ENCODE measurements at regions not wholly inside any gene's neighbourhood (a gene's known extent, or its start where the extent isn't known, plus 50 kb on each side); places are given as distances from the start of the nearest gene placed in this dataset.
"Not testable (repeated sequence)": the region's sequence is repeated elsewhere in the genome, so short reads cannot be mapped to it uniquely, and the experiment has no call there.

DNA sequence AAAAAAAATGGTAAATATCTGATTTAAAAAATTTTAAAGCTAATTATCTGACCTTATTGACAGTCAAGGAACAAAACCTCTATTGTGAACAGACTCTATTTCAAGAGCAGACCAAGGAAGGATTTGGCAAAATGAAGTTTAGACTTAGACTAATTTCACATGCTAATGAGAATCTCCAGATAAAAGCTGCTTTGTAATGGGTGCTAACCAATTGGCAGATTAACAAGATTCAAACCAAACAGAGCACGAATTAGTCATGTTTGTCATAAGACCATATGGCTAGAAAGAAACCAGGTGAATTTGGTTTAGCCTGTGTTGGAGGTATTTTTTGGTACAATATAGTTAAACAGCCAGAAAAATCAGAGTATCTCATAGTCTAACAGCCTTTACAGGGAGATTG, 429.1 kb upstream of the NFE2L3 start:
- Mint-ChIP-seq H3K4me3 (no peak overlapping the region), H3K36me3 (ENCODE audit: low read depth) (no peaks in the 10 kb centered on the region), H3K9me3 (no peaks in the 10 kb centered on the region), H3K27me3 (peaks cover 8% of the 10 kb centered on the region), H3K4me1 (no peaks in the 10 kb centered on the region), H3K27ac (no peak overlapping the region)
- intact Hi-C loops (cut with micrococcal nuclease): no loop called here
- DNase-seq: no peak

DNA sequence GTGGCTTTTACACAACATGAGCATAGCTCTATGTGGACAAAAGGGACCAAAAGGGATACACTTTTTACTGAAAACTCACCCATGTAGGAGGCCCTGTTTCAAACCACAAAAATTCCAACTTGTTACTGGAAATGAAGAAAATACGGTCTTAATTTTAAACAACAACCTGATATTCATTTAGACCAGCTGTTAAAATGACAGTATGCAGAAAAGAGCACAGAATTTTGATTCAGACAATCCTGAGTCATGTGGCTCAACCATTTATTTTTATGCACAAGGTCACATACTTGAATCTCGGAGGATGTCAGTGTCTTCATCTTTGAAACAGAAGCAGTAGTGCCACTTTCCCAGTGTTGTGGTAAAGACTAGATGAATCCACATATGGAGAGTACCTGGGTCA, 426.5 kb upstream of the NFE2L3 start:
- no peaks in the 10 kb centered on the region for H3K36me3 Mint-ChIP-seq (ENCODE audit: low read depth)
- no peak overlapping the region for H3K27ac Mint-ChIP-seq
- intact Hi-C loops (cut with micrococcal nuclease): no loop called here
- no peak overlapping the region for H3K4me3 Mint-ChIP-seq
- H3K9me3 Mint-ChIP-seq: no peaks in the 10 kb centered on the region
- no peaks in the 10 kb centered on the region for H3K4me1 Mint-ChIP-seq
- H3K27me3 Mint-ChIP-seq: peaks cover 8% of the 10 kb centered on the region
- DNase-seq: no peak

DNA sequence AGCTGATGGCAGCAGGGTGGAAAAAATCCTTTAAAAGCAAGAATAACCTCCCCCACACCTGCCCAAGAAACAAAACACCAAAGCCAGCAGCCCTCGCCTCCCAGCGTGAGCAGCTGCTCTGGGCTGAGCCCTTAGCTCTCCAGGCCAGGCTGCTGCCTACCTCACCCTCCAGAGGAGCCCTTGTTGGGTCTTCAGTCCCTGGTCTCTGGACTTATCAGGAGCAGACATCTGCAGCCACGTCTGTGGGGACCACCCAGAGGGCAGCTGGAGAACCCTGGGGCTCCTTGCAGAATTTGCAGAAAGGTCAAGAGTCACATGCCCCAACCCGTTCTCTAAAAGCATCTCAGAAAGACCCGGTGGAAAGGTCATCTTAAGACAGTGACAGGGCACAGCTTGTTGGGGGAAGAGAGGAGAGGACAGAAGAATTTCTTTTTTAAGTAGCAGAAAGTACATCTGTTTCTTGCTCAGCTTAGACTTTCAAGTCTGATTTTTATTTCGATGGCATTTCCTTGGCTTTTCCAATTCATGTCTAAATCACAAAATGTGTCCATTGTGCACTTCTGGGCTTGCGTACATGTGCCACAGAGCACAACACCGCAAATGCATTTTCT, 425.7 kb upstream of the NFE2L3 start:
- Mint-ChIP-seq H3K27me3 (peaks cover 8% of the 10 kb centered on the region), H3K4me3 (no peak overlapping the region)
- intact Hi-C loops (cut with micrococcal nuclease): no loop called here

DNA sequence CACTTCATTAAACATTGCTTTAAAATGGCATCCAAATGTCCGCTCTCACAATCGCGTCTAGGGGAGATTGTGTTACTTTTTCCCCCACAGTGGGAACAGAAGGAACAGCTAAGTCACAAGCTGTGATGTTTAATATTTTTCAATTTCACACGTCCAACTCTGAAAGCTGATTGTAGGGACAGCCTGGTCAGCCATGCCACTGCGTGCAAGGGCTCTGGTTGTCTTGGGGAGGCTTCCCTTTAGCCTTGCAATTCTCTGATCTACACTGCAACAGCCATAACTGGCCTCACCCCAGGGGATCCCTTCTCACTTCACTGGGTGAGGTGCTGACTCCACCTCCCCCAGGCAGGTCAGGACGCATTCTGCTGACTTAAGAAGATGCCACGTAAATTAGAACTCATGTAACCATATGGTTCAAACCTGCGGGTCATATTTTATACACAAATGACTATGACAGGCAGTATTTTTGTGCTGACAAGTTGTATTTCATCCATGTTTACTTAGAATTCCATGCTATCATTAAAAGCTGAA, 425.2 kb upstream of the NFE2L3 start:
- intact Hi-C loops (cut with micrococcal nuclease): no loop called here
- H3K27me3 Mint-ChIP-seq: peaks cover 8% of the 10 kb centered on the region
- H3K9me3 Mint-ChIP-seq: no peaks in the 10 kb centered on the region
- no peak overlapping the region for H3K27ac Mint-ChIP-seq
- no peaks in the 10 kb centered on the region for H3K36me3 Mint-ChIP-seq (ENCODE audit: low read depth)
- no peak for DNase-seq
- H3K4me3 Mint-ChIP-seq: no peak overlapping the region
- no peaks in the 10 kb centered on the region for H3K4me1 Mint-ChIP-seq

More for the DNA sequence above, 425.7 kb upstream of the NFE2L3 start:
- Mint-ChIP-seq H3K9me3 (no peaks in the 10 kb centered on the region), H3K4me1 (no peaks in the 10 kb centered on the region), H3K36me3 (ENCODE audit: low read depth) (no peaks in the 10 kb centered on the region), H3K27ac (no peak overlapping the region)
- no peak for DNase-seq

DNA sequence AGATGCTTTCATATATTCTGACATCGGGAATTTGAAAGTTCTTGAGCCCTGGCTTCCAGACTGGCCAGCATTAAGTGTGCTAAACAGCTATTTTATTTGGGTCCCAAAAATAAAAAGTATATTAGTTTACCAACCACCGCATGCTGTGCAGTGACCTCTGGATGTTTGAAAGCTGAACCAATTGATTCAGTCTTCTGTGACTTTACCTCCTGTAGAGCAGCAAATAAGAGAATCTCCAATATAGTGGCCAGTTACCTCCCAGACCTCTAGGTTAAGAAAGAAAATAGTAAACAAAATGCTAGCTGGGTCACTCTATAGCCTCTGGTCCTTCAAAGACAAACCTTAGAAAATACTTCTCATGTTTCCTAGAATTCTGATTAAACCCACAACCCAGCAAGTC, 424.6 kb upstream of the NFE2L3 start:
- H3K27me3 Mint-ChIP-seq: peaks cover 8% of the 10 kb centered on the region
- intact Hi-C loops (cut with micrococcal nuclease): no loop called here
- H3K36me3 Mint-ChIP-seq (ENCODE audit: low read depth): no peaks in the 10 kb centered on the region
- no peak overlapping the region for H3K4me3 Mint-ChIP-seq
- no peaks in the 10 kb centered on the region for H3K9me3 Mint-ChIP-seq
- no peak overlapping the region for H3K27ac Mint-ChIP-seq
- H3K4me1 Mint-ChIP-seq: no peaks in the 10 kb centered on the region
- no peak for DNase-seq

- Mint-ChIP-seq H3K4me3 (no peak overlapping the region), H3K9me3 (no peaks in the 10 kb centered on the region), H3K4me1 (no peaks in the 10 kb centered on the region), H3K36me3 (ENCODE audit: low read depth) (no peaks in the 10 kb centered on the region), H3K27ac (no peak overlapping the region), H3K27me3 (peaks cover 8% of the 10 kb centered on the region)
- no peak for DNase-seq
- intact Hi-C loops (cut with micrococcal nuclease): no loop called here
Measured at GRCh38 chr7:25727876-25728275, 424.1 kb upstream of the NFE2L3 start.

DNA sequence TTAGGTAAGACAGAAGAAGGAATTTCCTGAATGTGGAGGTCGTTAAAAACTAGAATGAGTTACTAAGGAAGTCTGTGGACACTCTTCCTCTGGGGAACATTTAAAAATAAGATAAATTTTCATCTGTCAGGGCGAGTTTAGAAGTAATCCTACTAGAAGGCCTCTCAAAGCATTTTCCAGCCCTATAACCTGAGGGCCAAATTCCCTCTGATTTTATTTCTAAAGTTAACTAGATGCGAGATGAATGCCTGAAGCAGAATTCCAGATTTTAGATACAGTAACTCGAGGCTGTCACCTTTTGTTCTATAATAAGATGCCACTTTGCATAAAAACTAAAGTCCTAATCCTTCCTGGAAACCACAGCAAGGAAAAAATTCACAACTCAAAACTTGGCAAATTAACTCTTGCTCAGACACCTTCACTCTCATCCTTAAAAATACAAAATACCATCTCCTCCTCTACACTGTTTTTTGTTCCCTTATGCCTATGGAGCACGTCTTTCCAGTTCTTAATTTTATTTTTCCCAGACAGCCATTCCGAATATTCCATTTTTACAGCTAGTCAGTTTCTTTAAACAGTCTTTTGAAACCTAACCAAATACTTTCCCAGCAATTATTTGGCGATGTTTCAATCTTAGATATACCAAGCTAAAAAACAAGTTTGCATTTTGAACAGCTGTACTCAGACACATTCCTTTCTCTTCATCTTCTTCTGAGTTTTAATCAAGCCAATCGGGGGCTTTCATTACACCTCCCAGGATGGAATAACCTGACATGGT, 420.7 kb upstream of the NFE2L3 start:
- H3K27ac Mint-ChIP-seq: no peak overlapping the region
- H3K4me1 Mint-ChIP-seq: no peaks in the 10 kb centered on the region
- H3K36me3 Mint-ChIP-seq (ENCODE audit: low read depth): no peaks in the 10 kb centered on the region
- peaks cover 8% of the 10 kb centered on the region for H3K27me3 Mint-ChIP-seq
- no peaks in the 10 kb centered on the region for H3K9me3 Mint-ChIP-seq
- DNase-seq: no peak
- intact Hi-C loops (cut with micrococcal nuclease): no loop called here
- no peak overlapping the region for H3K4me3 Mint-ChIP-seq

- Mint-ChIP-seq H3K4me3 (no peak overlapping the region), H3K27ac (no peak overlapping the region), H3K4me1 (no peaks in the 10 kb centered on the region), H3K27me3 (peaks cover 7% of the 10 kb centered on the region), H3K36me3 (ENCODE audit: low read depth) (no peaks in the 10 kb centered on the region), H3K9me3 (no peaks in the 10 kb centered on the region)
- DNase-seq: no peak
- intact Hi-C loops (cut with micrococcal nuclease): no loop called here
Measured at GRCh38 chr7:25731846-25732245, 420.2 kb upstream of the NFE2L3 start.

DNA sequence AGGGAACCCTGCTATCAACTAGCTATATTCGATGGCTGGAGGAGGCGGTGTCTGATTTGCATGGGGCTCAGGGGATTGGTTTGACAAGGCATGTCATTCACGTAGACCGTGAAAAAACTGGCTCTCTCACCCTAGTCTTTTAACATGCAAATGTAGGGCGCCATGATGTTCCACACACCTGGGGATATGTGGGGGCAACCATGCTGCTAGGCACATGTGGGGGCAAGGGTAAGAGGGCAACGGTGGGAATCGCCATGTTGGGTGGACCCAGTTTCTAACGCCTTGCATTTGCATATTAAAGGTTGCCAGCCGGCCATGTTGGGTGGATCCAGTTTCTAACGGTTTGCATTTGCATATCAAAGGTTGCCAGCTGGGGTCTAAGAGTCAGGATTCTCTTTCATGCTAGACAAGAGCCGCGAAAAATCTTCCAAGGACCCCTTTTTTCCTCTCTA, 419.2 kb upstream of the NFE2L3 start:
- Mint-ChIP-seq H3K36me3 (ENCODE audit: low read depth) (no peaks in the 10 kb centered on the region), H3K9me3 (no peaks in the 10 kb centered on the region), H3K4me1 (no peaks in the 10 kb centered on the region), H3K4me3 (no peak overlapping the region), H3K27ac (no peak overlapping the region), H3K27me3 (peaks cover 7% of the 10 kb centered on the region)
- intact Hi-C loops (cut with micrococcal nuclease): no loop called here
- DNase-seq: no peak

- Mint-ChIP-seq H3K9me3 (no peaks in the 10 kb centered on the region), H3K4me3 (no peak overlapping the region), H3K27ac (no peak overlapping the region), H3K4me1 (no peaks in the 10 kb centered on the region), H3K36me3 (ENCODE audit: low read depth) (no peaks in the 10 kb centered on the region), H3K27me3 (peaks cover 7% of the 10 kb centered on the region)
- intact Hi-C loops (cut with micrococcal nuclease): no loop called here
- no peak for DNase-seq
Measured at GRCh38 chr7:25735674-25736242, 416.2 kb upstream of the NFE2L3 start.

- no peaks in the 10 kb centered on the region for H3K9me3 Mint-ChIP-seq
- no peaks in the 10 kb centered on the region for H3K4me1 Mint-ChIP-seq
- no peak overlapping the region for H3K4me3 Mint-ChIP-seq
- H3K36me3 Mint-ChIP-seq (ENCODE audit: low read depth): no peaks in the 10 kb centered on the region
- intact Hi-C loops (cut with micrococcal nuclease): no loop called here
- no peak for DNase-seq
- peaks cover 7% of the 10 kb centered on the region for H3K27me3 Mint-ChIP-seq
- no peak overlapping the region for H3K27ac Mint-ChIP-seq
Measured at GRCh38 chr7:25738528-25738927, 413.5 kb upstream of the NFE2L3 start.

- Mint-ChIP-seq H3K4me3 (no peak overlapping the region), H3K27me3 (peaks cover 7% of the 10 kb centered on the region), H3K27ac (no peak overlapping the region), H3K9me3 (no peaks in the 10 kb centered on the region), H3K36me3 (ENCODE audit: low read depth) (no peaks in the 10 kb centered on the region), H3K4me1 (no peaks in the 10 kb centered on the region)
- DNase-seq: no peak
- intact Hi-C loops (cut with micrococcal nuclease): no loop called here
Measured at GRCh38 chr7:25739143-25739542, 412.9 kb upstream of the NFE2L3 start.

GRCh38 chr7:25742316-25742715, 409.7 kb upstream of the NFE2L3 start:
- H3K27me3 Mint-ChIP-seq: no peaks in the 10 kb centered on the region
- H3K4me1 Mint-ChIP-seq: no peaks in the 10 kb centered on the region
- no peak overlapping the region for H3K4me3 Mint-ChIP-seq
- intact Hi-C loops (cut with micrococcal nuclease): no loop called here
- DNase-seq: no peak
- no peak overlapping the region for H3K27ac Mint-ChIP-seq
- no peaks in the 10 kb centered on the region for H3K36me3 Mint-ChIP-seq (ENCODE audit: low read depth)
- H3K9me3 Mint-ChIP-seq: no peaks in the 10 kb centered on the region

GRCh38 chr7:25743670-25744451, 408.1 kb upstream of the NFE2L3 start:
- H3K9me3 Mint-ChIP-seq; intact Hi-C loops (cut with micrococcal nuclease); H3K27me3 Mint-ChIP-seq; H3K27ac Mint-ChIP-seq; H3K4me1 Mint-ChIP-seq; H3K4me3 Mint-ChIP-seq; H3K36me3 Mint-ChIP-seq (ENCODE audit: low read depth); DNase-seq: not testable (repeated sequence)

Data from activated CD4-positive, alpha-beta T cell treated with anti-CD3 and anti-CD28 coated beads, Interleukin-2, amount 10 ng/mL, durations not matched to agents 24 days and 14 days (primary cell).